GM19351 (cell line): ENCODE measurements at regions not wholly inside any gene's neighbourhood (a gene's known extent, or its start where the extent isn't known, plus 50 kb on each side); places are given as distances from the start of the nearest gene placed in this dataset.
"Not testable (repeated sequence)": the region's sequence is repeated elsewhere in the genome, so short reads cannot be mapped to it uniquely, and the experiment has no call there.

ENCODE experiments used
- ATAC-seq: cut with Tn5 transposase; IDR thresholded peaks from one replicate; pipeline ENCODE4 v1.9.1; 2021; ENCODE audit warnings: mild to moderate bottlenecking, moderate library complexity; ENCODE audit not compliant: unreplicated experiment

GRCh38 chr3:173217127-173217526, 76.1 kb upstream of the SPATA16 start:
- no peak for ATAC-seq

GRCh38 chr3:173216063-173216462, 75.0 kb upstream of the SPATA16 start:
- no peak for ATAC-seq

GRCh38 chr3:173214576-173214975, 73.5 kb upstream of the SPATA16 start:
- ATAC-seq, result no peak

GRCh38 chr3:173199568-173199967, 58.5 kb upstream of the SPATA16 start:
- no peak for ATAC-seq

GRCh38 chr3:173194868-173195267, 53.8 kb upstream of the SPATA16 start:
- not testable (repeated sequence) for ATAC-seq

GRCh38 chr3:173191611-173192010, 50.6 kb upstream of the SPATA16 start:
- no peak for ATAC-seq
